ENCODE measurements at regions not wholly inside any gene's neighbourhood (a gene's known extent, or its start where the extent isn't known, plus 50 kb on each side); places are given as distances from the start of the nearest gene placed in this dataset.
A peak's percentile ranks its signal among the peaks of the same experiment; 100 is the strongest.

DNA sequence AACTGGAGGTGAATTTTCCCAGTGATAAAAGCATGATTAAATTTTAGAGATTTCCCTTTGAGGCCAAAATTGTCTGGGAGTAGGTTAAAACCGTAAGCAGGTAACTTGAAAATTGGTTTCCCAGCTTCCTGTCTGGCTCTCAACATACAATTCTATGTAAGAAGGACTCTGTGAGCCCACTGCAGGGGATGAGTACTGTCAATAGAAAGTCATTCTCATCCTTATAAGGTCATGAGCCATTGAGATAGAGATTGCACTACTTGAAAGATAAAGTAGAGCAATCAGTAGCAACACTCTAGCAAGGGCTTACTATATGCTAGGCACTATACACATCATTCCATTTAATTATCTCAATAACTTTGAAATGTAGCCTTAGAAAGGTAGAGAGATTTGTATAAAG lies 225.6 kb upstream of the HMGA2 start:
- DNase-seq: no peak

- no peak for DNase-seq
These were observed 222.1 kb upstream of the HMGA2 start for GRCh38 chr12:65602253-65602609.

DNA sequence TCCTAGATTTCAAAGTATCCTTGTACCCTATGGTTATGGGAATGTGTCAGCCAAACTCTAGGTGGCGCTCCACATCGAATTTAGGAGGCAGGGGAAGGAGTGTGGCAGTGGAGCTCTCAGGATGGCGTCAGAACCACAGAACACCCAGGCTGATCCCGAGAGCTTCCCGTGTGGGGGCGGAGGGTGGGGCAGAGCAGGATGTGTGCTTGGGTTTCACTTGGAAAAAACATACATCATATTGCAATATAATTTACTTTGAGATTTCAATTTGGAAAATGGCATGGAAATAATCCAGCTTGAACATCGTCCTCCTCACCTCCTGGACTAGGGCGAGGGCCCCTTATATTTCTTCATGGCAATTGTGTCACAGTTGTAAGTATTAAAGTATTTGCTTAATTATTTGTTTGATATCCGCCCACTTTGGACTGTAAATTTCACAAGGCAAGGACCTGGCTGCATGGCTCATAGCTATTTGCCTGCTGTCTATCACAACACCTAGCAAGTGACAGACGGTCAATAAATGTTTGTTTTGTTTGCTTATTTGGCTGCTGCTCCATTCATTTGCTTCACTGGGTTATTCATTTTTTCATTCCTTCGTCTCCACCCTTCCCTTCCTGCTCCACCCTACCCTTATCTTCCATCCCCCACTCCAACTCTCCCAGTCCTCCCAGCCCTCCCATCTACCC lies 221.5 kb upstream of the HMGA2 start:
- DNase-seq: peak; percentile 46

GRCh38 chr12:65603438-65604351 lies 220.6 kb upstream of the HMGA2 start:
- DNase-seq: no peak

DNA sequence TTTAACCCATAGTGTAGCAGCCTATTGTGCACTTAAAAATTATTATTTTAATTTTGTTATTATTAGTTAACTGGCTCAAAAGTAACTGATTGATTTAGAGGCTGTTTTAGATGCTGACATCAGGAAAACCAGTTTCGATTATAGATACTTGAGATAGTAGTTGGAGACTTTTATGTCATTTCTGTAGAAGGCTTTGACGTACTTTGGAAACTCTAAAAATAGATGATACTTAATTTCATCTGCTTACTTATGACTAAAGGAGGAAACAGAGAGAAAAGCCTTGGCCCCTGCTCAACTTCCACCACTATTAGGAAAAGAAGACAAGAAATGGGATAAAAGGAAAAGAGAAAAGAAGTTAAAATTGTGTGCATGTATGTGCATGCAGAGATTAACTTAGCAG lies 219.3 kb upstream of the HMGA2 start:
- no peak for DNase-seq

DNA sequence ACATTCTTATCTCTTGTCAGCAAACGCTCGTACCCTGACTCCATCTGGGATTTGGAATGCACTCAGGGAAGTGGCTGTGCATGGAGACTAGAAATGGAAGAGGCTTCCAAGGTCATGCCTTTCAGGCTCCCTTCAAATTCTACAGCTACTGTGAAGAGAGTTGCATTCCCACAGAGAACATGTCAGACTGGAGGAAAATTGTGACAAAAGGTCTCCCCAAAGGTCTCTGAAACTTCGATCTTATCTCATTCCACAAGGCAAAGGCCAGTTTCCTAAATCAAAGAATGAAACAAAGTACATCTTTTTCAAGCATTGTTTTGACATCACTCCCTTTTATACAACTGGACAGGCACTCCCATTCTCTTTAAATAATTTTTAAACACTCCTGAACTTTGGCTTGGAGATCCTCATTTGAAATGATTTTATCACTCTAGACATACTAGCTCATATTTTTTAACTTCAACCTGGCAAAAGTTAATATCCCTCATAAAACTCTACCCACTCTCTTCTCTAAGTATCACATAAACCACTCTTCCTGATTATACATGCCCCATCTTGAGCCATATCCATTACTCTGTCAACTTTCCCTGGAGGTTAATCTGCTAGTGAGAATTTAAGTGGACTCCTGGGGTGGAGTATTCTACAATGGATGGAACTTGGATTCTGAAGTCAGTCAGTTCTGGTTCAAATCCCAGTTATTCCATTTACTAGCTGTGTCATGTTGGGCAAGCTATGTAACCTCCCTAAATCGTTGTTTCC lies 218.1 kb upstream of the HMGA2 start:
- DNase-seq: no peak

GRCh38 chr12:65607401-65607841 lies 216.9 kb upstream of the HMGA2 start:
- no peak for DNase-seq

DNA sequence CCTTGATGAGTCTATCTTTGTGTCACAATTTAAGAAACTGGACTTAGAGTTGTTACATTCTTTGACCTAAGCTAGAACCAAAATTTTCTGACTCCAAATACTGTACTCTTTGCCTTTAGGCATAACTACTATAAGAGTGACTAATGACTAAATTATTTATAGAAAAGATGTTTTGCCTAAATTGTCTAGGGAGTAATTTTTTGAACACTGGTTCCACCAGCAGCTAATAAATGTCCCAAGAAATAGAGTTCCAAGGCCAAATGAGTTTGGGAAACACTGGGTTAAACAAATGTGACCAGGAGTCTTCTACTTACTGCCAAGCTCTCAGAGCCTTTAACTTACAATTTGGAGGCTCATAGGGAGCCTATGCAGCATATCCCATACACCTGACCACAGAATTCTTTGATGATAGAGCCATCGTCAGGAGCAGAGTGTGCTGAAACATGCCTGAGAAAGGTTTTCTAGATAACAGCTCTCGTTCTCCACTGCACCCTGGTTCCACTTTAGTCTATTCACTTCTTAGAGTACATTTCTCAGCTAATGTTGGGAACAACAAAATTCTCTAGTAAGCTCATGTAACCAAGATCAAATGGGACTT lies 215.9 kb upstream of the HMGA2 start:
- no peak for DNase-seq

DNA sequence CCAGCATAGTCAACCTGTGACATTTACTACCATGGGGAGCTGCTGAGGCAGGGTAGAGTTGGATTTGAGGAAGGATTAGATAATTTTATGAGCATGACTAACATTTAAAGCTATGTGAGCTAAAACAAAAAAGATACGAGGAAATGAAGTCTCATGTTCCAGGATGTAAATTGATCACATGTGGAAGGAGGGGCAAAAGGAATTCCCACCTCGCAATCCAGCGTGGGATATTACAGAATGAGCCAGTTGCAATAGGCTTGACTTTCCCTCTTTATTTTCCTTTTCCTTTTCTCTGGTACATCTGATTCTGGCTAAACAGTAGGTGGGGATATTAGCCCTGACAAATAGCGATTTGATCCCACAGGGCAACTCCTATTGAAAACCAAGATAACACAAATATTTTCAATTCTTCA lies 214.9 kb upstream of the HMGA2 start:
- DNase-seq: no peak

- DNase-seq: no peak
These were observed 212.9 kb upstream of the HMGA2 start for GRCh38 chr12:65611396-65611795.

DNA sequence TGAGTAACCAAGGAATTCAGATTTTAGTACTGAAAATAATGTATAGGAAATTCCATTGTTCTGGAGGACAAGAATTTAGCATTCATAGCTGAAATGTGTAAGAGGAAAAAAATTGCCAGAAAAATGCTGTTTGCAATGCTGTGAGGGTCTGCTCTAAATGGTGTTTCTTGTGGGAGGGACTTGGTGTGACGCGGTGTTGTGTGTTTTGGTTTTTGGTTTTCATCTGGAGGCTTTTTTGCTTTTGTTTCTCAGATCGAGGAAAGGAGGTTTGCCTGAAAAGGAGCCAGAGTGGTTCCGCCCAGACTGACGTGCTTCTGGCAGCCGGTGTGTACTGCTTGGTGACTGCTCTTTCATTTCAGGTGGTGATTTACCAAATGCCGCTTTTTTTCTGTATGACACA lies 211.8 kb upstream of the HMGA2 start:
- DNase-seq: no peak

GRCh38 chr12:65613692-65614091 lies 210.6 kb upstream of the HMGA2 start:
- DNase-seq: no peak

DNA sequence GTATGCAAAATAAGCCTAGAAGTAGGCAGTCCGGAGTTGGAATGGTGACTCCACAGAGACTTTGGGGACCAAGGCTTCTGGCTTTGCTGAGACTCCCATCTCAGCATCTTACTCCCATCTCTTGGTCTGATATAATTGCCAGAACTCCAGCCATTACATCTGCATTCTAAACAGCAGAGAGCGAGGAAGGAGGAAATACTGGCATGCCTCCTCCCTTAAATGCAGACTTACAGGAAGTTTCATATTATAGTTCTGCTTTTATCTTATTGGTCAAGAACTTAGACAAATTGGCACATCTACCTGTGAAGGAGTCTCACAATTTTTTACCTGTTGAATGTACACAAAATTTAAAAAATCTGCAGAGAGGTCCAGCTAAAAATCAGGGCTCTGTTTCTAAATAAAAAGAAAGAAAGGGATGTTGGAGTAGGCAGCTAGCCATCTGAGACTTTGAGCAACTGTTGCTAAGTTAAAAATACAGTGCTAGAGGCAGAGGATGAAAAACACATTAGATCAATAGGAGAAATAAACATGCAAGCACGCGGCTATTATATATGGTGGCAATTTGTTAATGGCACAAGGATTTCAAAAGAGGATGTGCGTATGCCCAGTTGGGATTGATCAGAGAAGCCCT lies 209.9 kb upstream of the HMGA2 start:
- DNase-seq: no peak

DNA sequence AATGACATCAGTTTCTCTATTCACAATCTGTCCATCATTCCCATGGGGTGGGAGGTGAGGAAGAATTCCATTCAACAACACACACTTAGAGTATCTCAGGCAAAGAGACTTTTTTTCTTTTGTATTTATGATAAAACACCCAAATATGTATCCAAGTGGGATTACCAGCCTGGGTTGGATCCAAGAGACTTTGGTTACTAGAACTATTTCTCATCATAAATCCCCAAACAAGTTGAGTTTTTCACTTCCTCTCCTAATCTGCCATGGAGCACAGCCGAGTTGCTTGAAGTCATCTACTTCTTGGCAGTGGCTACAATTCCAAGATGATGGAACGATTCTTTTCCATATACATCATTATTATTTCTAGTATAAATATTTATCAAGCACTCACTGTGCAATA lies 209.2 kb upstream of the HMGA2 start:
- DNase-seq: no peak

GRCh38 chr12:65616022-65616421 lies 208.3 kb upstream of the HMGA2 start:
- no peak for DNase-seq

GRCh38 chr12:65618588-65618987 lies 205.7 kb upstream of the HMGA2 start:
- no peak for DNase-seq

GRCh38 chr12:65619018-65619417 lies 205.3 kb upstream of the HMGA2 start:
- DNase-seq: no peak

DNA sequence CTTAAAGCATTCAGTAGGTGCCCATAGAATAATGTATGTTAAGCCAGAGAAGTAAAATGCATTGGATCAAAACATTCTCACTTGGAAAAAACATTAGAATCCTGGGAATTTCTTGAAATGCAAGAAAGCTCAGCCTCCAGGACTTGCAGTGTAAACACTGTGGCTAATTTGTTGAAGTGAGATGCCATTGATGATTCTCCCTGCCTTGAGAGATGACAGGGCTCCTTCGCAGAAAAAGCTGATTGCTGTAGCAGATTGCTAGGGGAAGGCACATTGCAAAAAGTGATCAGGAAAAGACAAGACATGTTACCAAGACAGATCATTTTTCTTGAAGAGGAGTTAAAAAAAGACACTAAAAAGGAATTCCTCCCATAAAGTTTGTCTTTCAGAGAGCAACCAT lies 204.2 kb upstream of the HMGA2 start:
- DNase-seq: no peak

DNA sequence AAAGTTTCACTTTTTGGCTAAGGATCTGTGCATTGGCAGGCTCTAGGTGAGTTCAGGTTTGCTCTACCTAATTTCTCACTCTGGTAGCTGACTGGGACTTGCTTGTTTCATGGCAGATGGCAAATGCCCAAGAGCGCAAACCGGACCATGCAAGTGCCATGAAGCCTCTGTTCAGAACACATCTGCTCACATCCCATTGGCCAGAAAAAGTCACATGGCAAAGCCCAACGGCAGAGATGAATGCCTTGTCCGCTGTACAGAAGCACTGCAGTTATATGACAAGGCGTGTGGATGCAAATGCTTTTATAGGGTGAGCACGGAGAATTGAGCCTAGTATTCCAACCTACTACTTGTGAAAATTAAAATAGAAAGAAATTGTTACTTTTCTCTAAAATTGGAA lies 202.2 kb upstream of the HMGA2 start:
- DNase-seq: no peak

DNA sequence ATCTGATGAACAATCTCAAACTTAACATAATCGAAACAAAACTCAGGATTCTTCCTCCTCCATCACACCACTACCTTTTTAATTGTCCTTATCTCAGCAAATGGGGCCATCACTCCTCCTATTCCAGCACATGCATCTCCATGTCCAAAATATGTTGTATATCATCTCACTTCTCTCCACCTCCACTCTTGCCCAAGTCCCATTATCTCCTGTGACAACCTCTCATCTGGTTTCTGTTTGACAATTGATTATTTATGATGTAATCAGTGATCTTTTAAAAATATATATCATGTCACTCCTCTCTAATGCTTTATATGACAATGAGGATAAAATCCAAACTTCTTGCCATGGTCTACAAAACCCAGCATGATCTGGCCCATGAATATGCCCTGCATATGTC lies 200.8 kb upstream of the HMGA2 start:
- no peak for DNase-seq

- no peak for DNase-seq
These were observed 199.7 kb upstream of the HMGA2 start for GRCh38 chr12:65624554-65625086.

- no peak for DNase-seq
These were observed 196.2 kb upstream of the HMGA2 start for GRCh38 chr12:65628061-65628460.

DNA sequence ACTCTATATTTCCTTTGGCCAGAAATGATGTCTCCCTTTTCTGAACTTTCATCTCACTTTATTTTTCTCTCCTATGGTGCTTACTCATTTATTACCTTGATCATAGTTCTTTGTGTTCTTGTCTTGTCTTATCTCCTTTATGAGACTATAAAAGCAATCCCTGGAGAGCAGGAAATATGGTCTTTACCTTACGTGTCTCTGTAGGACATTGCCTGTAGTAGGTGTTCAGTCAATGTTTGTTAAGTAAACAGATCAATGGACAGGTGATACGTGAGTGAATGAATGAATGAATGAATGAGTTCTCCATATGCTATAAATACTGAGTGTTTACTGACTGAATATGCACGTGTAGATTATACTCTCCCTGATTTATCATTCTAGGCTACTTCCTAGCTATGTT lies 193.7 kb upstream of the HMGA2 start:
- no peak for DNase-seq

All from NCI-H69 (cell line).